NT2/D1 (cell line): ENCODE measurements at regions not wholly inside any gene's neighbourhood (a gene's known extent, or its start where the extent isn't known, plus 50 kb on each side); places are given as distances from the start of the nearest gene placed in this dataset.
"Not testable (repeated sequence)": the region's sequence is repeated elsewhere in the genome, so short reads cannot be mapped to it uniquely, and the experiment has no call there.

ENCODE experiments used
- DNase-seq: peaks from one replicate; pipeline ENCODE4 v3.0.0-alpha.2; 2011; ENCODE audit warnings: low read depth, low spot score
- H3K27me3 ChIP-seq: 2 replicates; pipeline ENCODE4 v1.6.0; 2011; ENCODE audit warnings: mild to moderate bottlenecking; ENCODE audit not compliant: insufficient read length, insufficient read depth
- H3K36me3 ChIP-seq: 2 replicates; pipeline ENCODE4 v1.6.1; 2011; ENCODE audit warnings: mild to moderate bottlenecking, low read length, mixed read lengths; ENCODE audit not compliant: insufficient read depth, insufficient read length
- H3K4me1 ChIP-seq: 2 replicates; pipeline ENCODE4 v1.5.1; 2011; ENCODE audit not compliant: insufficient read depth, insufficient read length
- H3K4me3 ChIP-seq: 2 replicates; pipeline ENCODE4 v1.5.1; 2011; ENCODE audit warnings: low read depth; ENCODE audit not compliant: insufficient read length
- H3K9ac ChIP-seq: 2 replicates; pipeline ENCODE4 v1.6.0; 2011; ENCODE audit warnings: low read depth; ENCODE audit not compliant: insufficient read length
- H3K9me3 ChIP-seq: 2 replicates; pipeline ENCODE4 v1.5.1; 2011; ENCODE audit warnings: mild to moderate bottlenecking, low read length; ENCODE audit not compliant: insufficient read depth
- SUZ12 ChIP-seq: IDR thresholded peaks from 2 replicates; pipeline ENCODE4 v1.6.1; 2011; ENCODE audit not compliant: insufficient read length, insufficient read depth; ENCODE audit errors: extremely low read depth
- YY1 ChIP-seq: IDR thresholded peaks from 2 replicates; pipeline ENCODE4 v1.6.1; 2011; ENCODE audit not compliant: insufficient read length, insufficient read depth
- ZNF274 ChIP-seq: IDR thresholded peaks from 2 replicates; pipeline ENCODE4 v1.6.1; 2011; ENCODE audit warnings: mild to moderate bottlenecking, low read depth, low read length

DNA sequence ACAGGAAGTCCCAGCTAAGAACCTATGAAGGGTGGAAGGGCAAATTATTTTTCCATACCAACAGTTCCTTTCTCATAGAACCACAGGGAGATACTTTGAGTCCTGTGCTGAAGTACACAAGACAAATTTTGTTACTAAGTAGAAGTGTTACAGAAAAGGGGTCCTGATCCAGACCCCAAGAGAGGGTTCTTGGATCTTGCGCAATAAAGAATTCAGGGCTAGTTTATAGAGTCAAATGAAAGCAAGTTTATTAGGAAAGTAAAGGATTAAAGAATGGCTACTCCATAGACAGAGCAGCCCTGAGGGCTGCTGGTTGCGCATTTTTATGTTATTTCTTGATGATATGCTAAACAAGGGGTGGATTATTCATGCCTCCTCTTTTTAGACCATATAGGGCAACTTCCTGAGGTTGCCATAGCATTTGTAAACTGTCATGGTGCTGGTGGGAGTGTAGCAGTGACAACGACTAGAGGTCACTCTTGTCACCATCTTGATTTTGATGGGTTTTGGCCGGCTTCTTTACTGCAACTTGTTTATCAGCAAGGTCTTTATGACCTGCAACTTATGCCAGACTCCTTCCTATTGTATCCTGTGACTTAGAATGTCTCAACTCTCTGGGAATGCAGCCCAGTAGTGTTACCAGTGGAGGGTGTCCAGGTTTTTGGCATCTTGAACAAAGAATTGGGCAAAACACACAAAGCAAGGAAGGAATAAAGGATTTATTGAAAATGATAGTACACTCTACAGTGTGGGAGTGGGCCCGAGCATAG is 409.4 kb downstream of the SH2D4B start:
- Histone ChIP-seq H3K9ac (no peak overlapping the region), H3K4me1 (peaks cover 2% of the 10 kb centered on the region), H3K4me3 (no peak overlapping the region), H3K36me3 (no peaks in the 10 kb centered on the region), H3K9me3 (no peaks in the 10 kb centered on the region; the same call in 1 of the 2 replicates), H3K27me3 (no peaks in the 10 kb centered on the region)
- TF ChIP-seq SUZ12 (no peak), YY1 (no peak), ZNF274 (no peak)
- DNase-seq: no peak

GRCh38 chr10:80949785-80950184 is 412.1 kb downstream of the SH2D4B start:
- Histone ChIP-seq H3K36me3 (no peaks in the 10 kb centered on the region), H3K4me1 (peaks cover 2% of the 10 kb centered on the region), H3K9me3 (no peaks in the 10 kb centered on the region; the same call in 1 of the 2 replicates), H3K4me3 (no peak overlapping the region), H3K27me3 (no peaks in the 10 kb centered on the region), H3K9ac (no peak overlapping the region)
- no peak for DNase-seq
- TF ChIP-seq YY1: no peak
- TF ChIP-seq ZNF274: no peak

- Histone ChIP-seq H3K4me1 (peaks cover 2% of the 10 kb centered on the region), H3K27me3 (no peaks in the 10 kb centered on the region), H3K9ac (no peak overlapping the region), H3K36me3 (no peaks in the 10 kb centered on the region), H3K4me3 (no peak overlapping the region), H3K9me3 (no peaks in the 10 kb centered on the region; the same call in 1 of the 2 replicates)
- no peak for DNase-seq
- no peak for TF ChIP-seq YY1
- TF ChIP-seq ZNF274: no peak
- no peak for TF ChIP-seq SUZ12
Observed at GRCh38 chr10:80952436-80952835, 414.7 kb downstream of the SH2D4B start.

DNA sequence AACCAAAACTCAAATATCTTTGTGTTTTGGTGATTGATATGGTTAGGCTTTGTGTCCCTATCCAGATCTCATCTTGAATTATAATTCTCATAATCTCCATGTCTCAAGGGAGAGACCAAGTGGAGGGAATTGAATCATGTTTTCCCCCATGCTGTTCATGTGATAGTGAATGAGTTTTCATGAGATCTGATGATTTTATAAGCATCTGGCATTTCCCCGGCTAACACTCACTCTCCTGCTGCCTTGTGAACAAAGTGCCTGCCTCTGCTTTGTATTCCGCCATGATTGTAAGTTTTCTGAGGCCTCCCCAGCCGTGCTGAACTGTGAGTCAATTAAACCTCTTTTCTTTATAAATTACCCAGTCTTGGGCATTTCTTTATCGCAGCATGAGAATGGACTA is 419.5 kb downstream of the SH2D4B start:
- Histone ChIP-seq H3K9me3 (no peaks in the 10 kb centered on the region), H3K9ac (no peak overlapping the region), H3K27me3 (no peaks in the 10 kb centered on the region), H3K36me3 (no peaks in the 10 kb centered on the region), H3K4me1 (no peaks in the 10 kb centered on the region), H3K4me3 (no peak overlapping the region)
- DNase-seq: no peak
- no peak for TF ChIP-seq ZNF274

- DNase-seq: no peak
- Histone ChIP-seq H3K4me3 (no peak overlapping the region), H3K27me3 (no peaks in the 10 kb centered on the region), H3K36me3 (no peaks in the 10 kb centered on the region), H3K9me3 (no peaks in the 10 kb centered on the region), H3K4me1 (no peaks in the 10 kb centered on the region), H3K9ac (no peak overlapping the region)
- no peak for TF ChIP-seq SUZ12
- no peak for TF ChIP-seq YY1
- no peak for TF ChIP-seq ZNF274
Observed at GRCh38 chr10:80964179-80964578, 426.5 kb downstream of the SH2D4B start.

- Histone ChIP-seq H3K27me3 (no peaks in the 10 kb centered on the region), H3K36me3 (no peaks in the 10 kb centered on the region), H3K4me3 (no peak overlapping the region), H3K4me1 (no peaks in the 10 kb centered on the region), H3K9me3 (no peaks in the 10 kb centered on the region), H3K9ac (no peak overlapping the region)
- TF ChIP-seq ZNF274: no peak
- TF ChIP-seq SUZ12: no peak
- TF ChIP-seq YY1: no peak
- DNase-seq: no peak
Observed at GRCh38 chr10:80964955-80965614, 427.4 kb downstream of the SH2D4B start.

DNA sequence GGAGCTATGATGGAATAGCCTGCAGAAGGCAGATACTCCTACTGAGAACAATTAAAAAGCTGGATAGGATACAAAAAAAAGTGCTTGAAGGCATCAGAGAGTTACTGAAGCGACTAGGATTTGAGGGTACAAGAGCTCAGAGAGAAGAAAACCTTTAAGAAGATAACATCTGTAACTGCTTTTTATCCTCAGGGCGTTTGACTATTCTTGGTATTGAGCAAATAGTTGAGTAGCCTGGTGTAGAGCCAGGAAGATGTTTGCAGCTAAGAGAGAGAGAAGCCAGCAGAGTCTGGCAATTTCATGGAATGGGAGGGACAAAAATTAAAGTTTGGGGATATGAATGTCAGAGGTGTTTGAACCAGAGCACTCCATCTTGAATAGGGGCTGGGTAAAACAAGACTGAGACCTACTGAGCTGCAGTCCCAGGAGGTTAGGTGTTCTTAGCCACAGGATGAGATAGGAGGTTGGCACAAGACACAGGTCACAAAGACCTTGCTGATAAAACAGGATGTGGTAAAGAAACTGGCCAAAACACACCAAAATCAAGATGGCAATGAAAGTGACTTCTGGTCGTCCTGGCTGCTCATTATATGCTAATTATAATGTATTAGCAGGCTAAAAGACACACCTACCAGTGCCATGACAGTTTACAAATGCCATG is 428.8 kb downstream of the SH2D4B start:
- TF ChIP-seq YY1: no peak
- TF ChIP-seq SUZ12: no peak
- no peak for TF ChIP-seq ZNF274
- no peaks in the 10 kb centered on the region for H3K9me3 ChIP-seq
- no peaks in the 10 kb centered on the region for H3K36me3 ChIP-seq
- no peak for DNase-seq
- H3K27me3 ChIP-seq: no peaks in the 10 kb centered on the region
- no peak overlapping the region for H3K4me3 ChIP-seq
- H3K4me1 ChIP-seq: no peaks in the 10 kb centered on the region
- H3K9ac ChIP-seq: no peak overlapping the region

DNA sequence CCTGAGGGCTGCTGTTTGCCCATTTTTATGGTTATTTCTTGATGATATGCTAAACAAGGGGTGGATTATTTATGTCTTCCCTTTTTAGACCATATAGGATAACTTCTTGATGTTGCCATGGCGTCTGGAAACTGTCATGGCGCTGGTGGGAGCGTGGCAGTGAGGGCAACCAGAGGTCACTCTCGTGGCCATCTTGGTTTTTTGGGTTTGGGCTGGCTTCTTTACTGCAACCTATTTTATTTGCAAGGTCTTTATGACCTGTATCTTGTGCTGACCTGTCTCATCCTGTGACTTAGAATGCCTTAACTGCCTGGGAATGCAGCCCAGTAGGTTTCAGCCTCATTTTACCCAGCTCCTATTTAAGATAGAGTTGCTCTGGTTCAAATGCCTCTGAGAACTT is 429.7 kb downstream of the SH2D4B start:
- H3K36me3 ChIP-seq, H3K4me3 ChIP-seq, H3K9ac ChIP-seq, H3K27me3 ChIP-seq, H3K9me3 ChIP-seq, DNase-seq, H3K4me1 ChIP-seq: not testable (repeated sequence)
